MCF 10A (cell line): ENCODE measurements at regions not wholly inside any gene's neighbourhood (a gene's known extent, or its start where the extent isn't known, plus 50 kb on each side); places are given as distances from the start of the nearest gene placed in this dataset.
"Not testable (repeated sequence)": the region's sequence is repeated elsewhere in the genome, so short reads cannot be mapped to it uniquely, and the experiment has no call there.

Source experiments
- BruUV-seq: library from RNA; stranded (reverse); fragments of 400-500 nt; replicated peaks from 2 replicates; lab custom pipeline; 2021; lab: Mats Ljungman, UMichigan
- CTCF ChIA-PET: fragments of 300-600 bp; sonication (Branson Sonifier 250); formaldehyde crosslinking; extraction: SDS; loops from one replicate; lab custom pipeline; 2021; ENCODE audit warnings: antibody characterized with exemption, inconsistent platforms; lab: Yijun Ruan, JAX
- POLR2A ChIA-PET: fragments of 300-600, 350-650 bp; sonication (Branson Sonifier 250); formaldehyde crosslinking; extraction: SDS; loops from one replicate; lab custom pipeline; 2020; ENCODE audit warnings: antibody characterized with exemption, inconsistent platforms; lab: Yijun Ruan, JAX
- DNase-seq: peaks from one replicate; pipeline ENCODE4 v3.0.0-alpha.2; 2018; ENCODE audit not compliant: unreplicated experiment
- H3K27ac Mint-ChIP-seq: one replicate; pipeline ENCODE4 v1.8.0; 2022; ENCODE audit warnings: mild to moderate bottlenecking, low read depth, mixed read lengths; ENCODE audit not compliant: unreplicated experiment
- H3K27me3 Mint-ChIP-seq: one replicate; pipeline ENCODE4 v1.8.0; 2022; ENCODE audit warnings: mixed read lengths; ENCODE audit not compliant: insufficient read depth, unreplicated experiment
- H3K36me3 Mint-ChIP-seq: one replicate; pipeline ENCODE4 v1.8.0; 2022; ENCODE audit warnings: mild to moderate bottlenecking, moderate library complexity, mixed read lengths; ENCODE audit not compliant: insufficient read depth, unreplicated experiment
- H3K4me1 Mint-ChIP-seq: one replicate; pipeline ENCODE4 v1.8.0; 2022; ENCODE audit warnings: mixed read lengths; ENCODE audit not compliant: insufficient read depth, unreplicated experiment
- H3K4me3 Mint-ChIP-seq: one replicate; pipeline ENCODE4 v1.8.0; 2022; ENCODE audit warnings: mild to moderate bottlenecking, moderate library complexity, mixed read lengths; ENCODE audit not compliant: unreplicated experiment
- H3K9me3 Mint-ChIP-seq: one replicate; pipeline ENCODE4 v1.8.0; 2022; ENCODE audit warnings: mixed read lengths; ENCODE audit not compliant: unreplicated experiment
- intact Hi-C: fragments of 100-400 bp; cut with micrococcal nuclease; formaldehyde crosslinking; loops from 2 replicates; pipeline ENCODE4 v1.14.1; 2022
- TF ChIP-seq, protein P1 (sequence below): fragments of 200-600 bp; IDR thresholded peaks from one replicate; pipeline ENCODE4 v1.8.0; 2022; ENCODE audit warnings: antibody characterized with exemption, mild to moderate bottlenecking; ENCODE audit not compliant: unreplicated experiment

DNA sequence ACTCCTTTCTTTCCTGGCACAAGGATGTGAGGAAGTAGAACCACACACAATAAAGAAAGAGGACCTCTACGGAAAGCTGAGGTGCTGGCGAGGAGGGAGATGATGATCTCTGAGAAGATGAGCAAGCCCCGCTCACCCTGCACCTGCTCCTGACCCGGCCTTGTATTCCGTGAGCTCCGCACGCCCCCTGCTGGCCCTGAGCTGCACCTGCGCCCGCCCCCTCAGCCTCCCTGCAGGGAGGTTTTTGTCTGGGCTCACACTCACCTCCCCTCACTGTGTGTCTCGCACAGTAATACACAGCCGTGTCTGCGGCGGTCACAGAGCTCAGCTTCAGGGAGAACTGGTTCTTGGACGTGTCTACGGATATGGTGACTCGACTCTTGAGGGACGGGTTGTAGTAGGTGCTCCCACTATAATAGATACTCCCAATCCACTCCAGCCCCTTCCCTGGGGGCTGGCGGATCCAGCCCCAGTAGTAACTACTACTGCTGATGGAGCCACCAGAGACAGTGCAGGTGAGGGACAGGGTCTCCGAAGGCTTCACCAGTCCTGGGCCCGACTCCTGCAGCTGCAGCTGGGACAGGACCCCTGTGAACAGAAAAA is 895.1 kb downstream of the TMEM121 start:
- H3K36me3 Mint-ChIP-seq, H3K9me3 Mint-ChIP-seq, H3K4me1 Mint-ChIP-seq, intact Hi-C loops, H3K27ac Mint-ChIP-seq, BruUV-seq, H3K4me3 Mint-ChIP-seq: not testable (repeated sequence)
- CTCF ChIA-PET, result interaction anchor here (0.6 to 2.0 kb wide), 10 partner anchors 8 to 884 kb away, joined by 3 to 6 read pairs (median 3); no protein-coding TSS in a partner anchor
- H3K27me3 Mint-ChIP-seq, result peaks cover 40% of the 10 kb centered on the region
- POLR2A ChIA-PET, result interaction anchor here (0.6 kb wide), 1 partner anchor 476 kb away, joined by 3 read pairs; no protein-coding TSS in a partner anchor
- peak; percentile 48 for DNase-seq
- TF ChIP-seq, protein P1, sequence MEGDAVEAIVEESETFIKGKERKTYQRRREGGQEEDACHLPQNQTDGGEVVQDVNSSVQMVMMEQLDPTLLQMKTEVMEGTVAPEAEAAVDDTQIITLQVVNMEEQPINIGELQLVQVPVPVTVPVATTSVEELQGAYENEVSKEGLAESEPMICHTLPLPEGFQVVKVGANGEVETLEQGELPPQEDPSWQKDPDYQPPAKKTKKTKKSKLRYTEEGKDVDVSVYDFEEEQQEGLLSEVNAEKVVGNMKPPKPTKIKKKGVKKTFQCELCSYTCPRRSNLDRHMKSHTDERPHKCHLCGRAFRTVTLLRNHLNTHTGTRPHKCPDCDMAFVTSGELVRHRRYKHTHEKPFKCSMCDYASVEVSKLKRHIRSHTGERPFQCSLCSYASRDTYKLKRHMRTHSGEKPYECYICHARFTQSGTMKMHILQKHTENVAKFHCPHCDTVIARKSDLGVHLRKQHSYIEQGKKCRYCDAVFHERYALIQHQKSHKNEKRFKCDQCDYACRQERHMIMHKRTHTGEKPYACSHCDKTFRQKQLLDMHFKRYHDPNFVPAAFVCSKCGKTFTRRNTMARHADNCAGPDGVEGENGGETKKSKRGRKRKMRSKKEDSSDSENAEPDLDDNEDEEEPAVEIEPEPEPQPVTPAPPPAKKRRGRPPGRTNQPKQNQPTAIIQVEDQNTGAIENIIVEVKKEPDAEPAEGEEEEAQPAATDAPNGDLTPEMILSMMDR, result peak; percentile 84

DNA sequence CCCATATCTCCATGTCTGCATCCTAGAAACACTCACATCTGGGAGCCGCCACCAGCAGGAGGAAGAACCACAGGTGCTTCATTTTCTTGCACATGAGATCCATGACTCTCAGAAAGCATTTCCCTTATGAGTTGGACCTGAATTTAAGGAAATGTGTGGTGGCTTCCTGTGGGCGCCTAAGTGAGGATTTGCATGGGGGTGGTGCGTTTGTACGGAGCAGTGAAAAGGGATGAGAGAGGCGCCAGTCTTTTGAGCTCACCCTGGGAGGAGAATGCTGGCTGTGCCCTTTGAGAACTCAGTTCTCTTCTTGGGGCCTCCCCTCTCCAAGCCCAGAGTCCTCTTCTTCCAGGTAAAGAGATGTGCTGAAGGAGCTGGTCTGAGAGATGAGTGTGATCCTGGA is 895.7 kb downstream of the TMEM121 start:
- TF ChIP-seq, protein P1, result no peak
- BruUV-seq, result no TSS peak
- POLR2A ChIA-PET, result interaction anchor here (0.6 kb wide), 1 partner anchor 477 kb away, joined by 3 read pairs; no protein-coding TSS in a partner anchor

DNA sequence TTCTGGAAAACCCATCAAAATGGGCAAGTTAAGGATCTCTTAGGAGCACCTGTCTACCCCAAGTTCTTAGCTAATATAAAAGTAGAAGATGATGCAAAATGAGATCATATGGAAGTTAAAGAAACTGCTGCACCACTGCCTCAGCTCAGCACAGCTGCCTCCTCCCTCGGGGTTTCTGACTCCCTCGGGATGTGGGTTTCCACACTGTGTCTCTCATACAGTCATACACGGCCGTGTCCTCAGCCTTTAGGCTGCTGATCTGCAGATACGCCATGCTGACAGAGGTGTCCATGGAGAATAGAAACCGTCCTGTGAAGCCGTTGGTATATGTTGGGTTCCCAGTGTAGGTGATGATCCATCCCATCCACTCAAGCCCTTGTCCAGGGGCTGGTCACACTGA is 898.8 kb downstream of the TMEM121 start:
- H3K4me3 Mint-ChIP-seq, H3K27ac Mint-ChIP-seq, H3K4me1 Mint-ChIP-seq, DNase-seq, BruUV-seq, H3K36me3 Mint-ChIP-seq, H3K9me3 Mint-ChIP-seq, intact Hi-C loops: not testable (repeated sequence)
- POLR2A ChIA-PET, result interaction anchor here (0.9 kb wide), 1 partner anchor 11 kb away, joined by 3 read pairs; no protein-coding TSS in a partner anchor
- peaks cover 33% of the 10 kb centered on the region for H3K27me3 Mint-ChIP-seq
- CTCF ChIA-PET, result interaction anchor here (1.2 kb wide), 1 partner anchor 9 kb away, joined by 3 read pairs; no protein-coding TSS in a partner anchor

More for the DNA sequence above, 895.7 kb downstream of the TMEM121 start:
- intact Hi-C loops, result no loop called here
- Mint-ChIP-seq H3K27ac (no peak overlapping the region), H3K4me3 (no peak overlapping the region), H3K9me3 (no peaks in the 10 kb centered on the region), H3K4me1 (no peaks in the 10 kb centered on the region), H3K27me3 (peaks cover 46% of the 10 kb centered on the region), H3K36me3 (no peaks in the 10 kb centered on the region)
- CTCF ChIA-PET, result interaction anchor here (0.6 to 2.0 kb wide), 8 partner anchors 9 to 393 kb away, joined by 3 to 6 read pairs (median 3); no protein-coding TSS in a partner anchor
- DNase-seq, result no peak

DNA sequence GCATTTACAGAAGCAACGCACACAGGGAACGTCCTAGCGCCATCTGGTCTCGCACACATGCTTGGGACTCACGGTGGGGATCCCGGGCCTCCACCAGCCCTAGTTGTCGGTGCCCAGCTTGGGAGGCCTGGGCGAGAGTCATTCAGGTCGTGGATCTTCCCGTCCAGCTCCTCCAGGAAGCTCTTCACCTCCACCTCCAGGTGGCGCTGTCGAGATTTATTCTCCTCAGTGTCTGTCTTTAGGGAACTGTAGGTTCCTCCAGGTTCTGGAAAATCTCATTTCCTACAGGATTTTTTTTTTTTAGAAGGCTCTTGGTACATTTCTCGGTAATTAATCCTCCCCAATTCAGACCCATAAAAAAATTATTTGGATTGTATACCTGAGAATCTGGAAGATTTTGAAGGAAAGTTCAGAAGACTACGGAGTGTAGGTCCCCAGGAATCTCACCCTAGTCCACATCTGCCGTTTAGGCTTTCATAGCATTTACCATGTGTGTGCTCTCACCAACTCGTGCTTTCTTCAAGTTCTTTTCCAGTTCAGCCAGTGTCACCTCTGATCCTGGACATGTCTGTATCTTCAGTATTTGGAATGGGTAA is 910.0 kb downstream of the TMEM121 start:
- H3K27me3 Mint-ChIP-seq, result peaks cover 59% of the 10 kb centered on the region
- intact Hi-C loops, result loop anchor here (10.0 kb wide), 1 partner anchor 98 kb away; no protein-coding TSS in a partner anchor
- no peak overlapping the region for H3K4me3 Mint-ChIP-seq
- DNase-seq, result peak; percentile 86
- H3K27ac Mint-ChIP-seq, result no peak overlapping the region
- no peaks in the 10 kb centered on the region for H3K36me3 Mint-ChIP-seq
- POLR2A ChIA-PET, result interaction anchor here (1.0 kb wide), 1 partner anchor 12 kb away, joined by 3 read pairs; no protein-coding TSS in a partner anchor
- no peaks in the 10 kb centered on the region for H3K4me1 Mint-ChIP-seq
- CTCF ChIA-PET, result interaction anchor here (0.6 to 1.6 kb wide), 10 partner anchors 12 to 250 kb away, joined by 3 to 7 read pairs (median 3); no protein-coding TSS in a partner anchor
- no peaks in the 10 kb centered on the region for H3K9me3 Mint-ChIP-seq
- no TSS peak for BruUV-seq
- TF ChIP-seq, protein P1, result peak; percentile 38
